GM06990 (cell line): ENCODE measurements at regions not wholly inside any gene's neighbourhood (a gene's known extent, or its start where the extent isn't known, plus 50 kb on each side); places are given as distances from the start of the nearest gene placed in this dataset.

Experiments
- DNase-seq: peaks from one replicate; pipeline ENCODE4 v3.0.0-alpha.2; 2011; ENCODE audit not compliant: insufficient read length; ENCODE audit errors: extremely low read depth
- H3K27me3 ChIP-seq: replicated peaks from 2 replicates; pipeline ENCODE4 v1.6.0; 2011; ENCODE audit warnings: low read length; ENCODE audit not compliant: control insufficient read depth, insufficient read depth
- H3K36me3 ChIP-seq: 2 replicates; pipeline ENCODE4 v1.5.1; 2011; ENCODE audit warnings: low read length; ENCODE audit not compliant: control insufficient read depth, insufficient read depth
- H3K4me3 ChIP-seq: replicated peaks from 2 replicates; pipeline ENCODE4 v1.5.1; 2011; ENCODE audit warnings: low read depth, mild to moderate bottlenecking, control low read depth, low read length
- CTCF ChIP-seq: IDR thresholded peaks from 2 replicates; pipeline ENCODE4 v1.5.1; 2011; ENCODE audit warnings: low read length, control low read depth, mild to moderate bottlenecking, inconsistent platforms; ENCODE audit not compliant: insufficient read depth, poor library complexity, severe bottlenecking

DNA sequence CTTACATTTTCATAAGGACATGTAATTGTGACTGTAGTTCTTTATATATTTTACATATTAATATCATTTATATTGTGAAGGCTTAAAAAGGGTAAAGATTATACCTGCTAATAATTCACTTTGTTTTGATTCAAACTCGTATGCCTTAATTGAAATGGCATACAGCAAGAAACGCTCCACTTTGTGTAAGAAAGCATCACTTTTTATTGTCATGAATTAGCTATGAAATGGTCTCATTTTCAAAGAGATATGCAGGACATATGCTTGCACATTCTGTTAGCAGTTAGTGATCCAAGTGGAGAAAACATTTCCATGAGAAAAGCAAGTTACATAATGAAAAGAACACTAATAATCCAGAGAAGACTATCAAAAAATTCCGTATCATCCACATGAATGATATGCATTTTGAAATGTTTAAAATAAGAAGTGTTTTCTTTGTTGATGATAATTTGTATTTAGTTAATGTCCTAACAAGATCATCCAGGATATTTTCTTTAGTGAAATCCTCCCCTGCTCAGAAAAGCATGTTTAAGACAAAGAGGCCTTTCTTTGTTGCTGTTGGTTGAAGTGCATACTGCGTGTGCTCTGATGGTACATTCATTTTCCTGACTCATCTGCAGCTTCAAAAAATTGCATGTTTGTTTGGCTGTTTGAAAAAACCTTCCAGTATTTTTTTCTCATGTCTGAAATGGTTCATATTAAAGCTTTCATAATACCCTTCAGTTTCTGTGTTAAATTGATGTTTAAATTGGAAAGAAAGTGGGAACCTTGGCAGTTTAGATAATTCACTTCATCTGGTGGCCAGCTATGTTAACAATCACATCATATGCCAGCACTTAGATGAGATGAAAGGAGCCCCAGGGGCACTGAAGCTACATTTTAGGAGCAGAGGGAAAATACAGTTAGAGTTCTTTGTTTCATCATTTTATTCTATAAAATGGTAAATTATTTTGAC, 242.2 kb downstream of the CSNK1G3 start:
- Histone ChIP-seq H3K36me3 (no peaks in the 10 kb centered on the region), H3K27me3 (no peaks in the 10 kb centered on the region), H3K4me3 (no peak overlapping the region)
- no peak for TF ChIP-seq CTCF
- DNase-seq: no peak

DNA sequence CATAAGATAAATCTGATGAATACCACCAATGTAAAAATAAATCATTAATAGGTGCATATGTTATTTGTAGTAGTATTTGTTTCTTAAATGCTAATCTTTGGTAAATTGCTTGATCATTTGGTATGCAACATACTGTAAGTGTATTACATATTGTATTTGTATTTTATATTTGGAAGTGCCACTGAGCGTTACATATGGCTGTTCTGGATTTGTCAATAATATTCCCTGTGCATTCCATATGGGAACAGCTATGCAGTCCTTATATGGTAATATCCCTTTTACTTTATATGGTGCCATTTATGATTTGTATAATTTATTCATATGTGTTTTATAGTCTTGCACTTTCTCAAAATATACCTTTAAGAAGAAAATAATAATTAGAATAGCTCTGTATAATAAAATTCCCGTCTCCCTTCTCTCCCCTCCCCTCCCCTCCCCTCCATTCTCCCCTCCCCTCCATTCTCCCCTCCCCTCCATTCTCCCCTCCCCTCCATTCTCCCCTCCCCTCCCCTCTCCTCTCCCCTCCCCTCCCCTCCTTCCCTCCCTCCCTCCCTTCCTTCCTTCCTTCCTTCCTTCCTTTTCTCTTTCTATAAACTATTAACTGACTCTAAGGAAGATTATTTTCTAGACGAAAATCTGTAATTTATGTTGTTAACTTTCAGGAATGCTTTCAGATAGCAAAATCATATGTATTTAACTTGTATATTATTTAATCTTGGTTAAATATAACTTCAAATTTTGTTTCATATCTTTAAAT, 241.4 kb downstream of the CSNK1G3 start:
- no peak for TF ChIP-seq CTCF
- no peak for DNase-seq

DNA sequence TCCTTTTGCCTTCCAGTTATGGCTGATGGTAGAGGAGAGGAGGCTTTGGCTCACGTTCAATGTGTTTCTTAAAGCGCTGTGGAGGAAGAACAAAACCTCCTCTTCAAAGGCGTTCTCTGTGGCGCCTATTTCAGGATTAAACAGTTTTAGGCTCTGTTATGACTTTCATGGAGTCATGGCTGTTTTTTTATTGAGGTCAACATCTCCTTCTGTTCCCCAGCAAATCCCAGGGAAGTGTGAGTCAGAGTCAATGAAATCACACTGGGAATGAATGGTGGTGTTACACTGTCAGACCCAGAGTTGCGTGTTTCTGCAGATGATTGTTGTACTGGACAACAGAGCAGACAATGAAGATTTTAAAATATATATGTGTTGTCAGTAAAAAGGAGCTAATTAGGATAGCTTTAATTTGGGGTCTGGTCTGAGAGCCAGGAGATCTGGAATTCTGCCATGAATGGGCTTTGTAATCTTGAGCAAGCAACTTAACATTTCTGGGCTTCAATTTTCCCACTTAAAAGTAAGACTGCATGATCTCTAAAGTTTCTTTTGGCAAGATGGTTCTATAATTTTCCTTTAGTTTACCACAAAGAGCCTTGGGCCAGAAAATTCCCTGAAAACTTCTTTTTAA, 240.7 kb downstream of the CSNK1G3 start:
- no peak for DNase-seq

More for the DNA sequence above, 241.4 kb downstream of the CSNK1G3 start:
- no peaks in the 10 kb centered on the region for H3K27me3 ChIP-seq
- no peak overlapping the region for H3K4me3 ChIP-seq
- H3K36me3 ChIP-seq: no peaks in the 10 kb centered on the region

DNA sequence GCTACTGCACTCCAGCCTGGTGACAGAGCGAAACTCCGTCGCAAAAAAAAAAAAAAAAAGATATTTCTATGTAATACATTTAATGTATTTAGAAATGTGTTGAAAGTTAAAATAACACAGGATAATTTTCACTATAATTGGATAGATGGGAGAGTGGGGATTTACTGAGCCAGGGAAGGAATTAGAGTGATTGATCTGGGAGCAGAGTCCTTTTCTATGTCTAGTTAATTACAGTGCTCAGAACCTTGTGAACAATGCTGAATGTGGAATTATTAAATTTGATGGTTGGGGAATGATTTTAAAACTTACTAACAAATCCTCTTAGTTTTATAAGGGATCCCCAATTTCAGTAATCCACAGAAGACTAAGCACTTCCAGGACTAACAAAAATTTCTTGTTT, 239.7 kb downstream of the CSNK1G3 start:
- H3K27me3 ChIP-seq: no peaks in the 10 kb centered on the region
- no peak for TF ChIP-seq CTCF
- DNase-seq: no peak
- no peak overlapping the region for H3K4me3 ChIP-seq
- H3K36me3 ChIP-seq: no peaks in the 10 kb centered on the region

More for the DNA sequence above, 240.7 kb downstream of the CSNK1G3 start:
- no peaks in the 10 kb centered on the region for H3K27me3 ChIP-seq
- no peak for TF ChIP-seq CTCF
- H3K4me3 ChIP-seq: no peak overlapping the region
- H3K36me3 ChIP-seq: no peaks in the 10 kb centered on the region

GRCh38 chr5:123748239-123748638, 236.3 kb downstream of the CSNK1G3 start:
- no peak for DNase-seq
- H3K27me3 ChIP-seq: no peaks in the 10 kb centered on the region
- no peak overlapping the region for H3K4me3 ChIP-seq
- no peak for TF ChIP-seq CTCF
- H3K36me3 ChIP-seq: no peaks in the 10 kb centered on the region
